Endothelial cell of umbilical vein (primary cell): ENCODE measurements at regions not wholly inside any gene's neighbourhood (a gene's known extent, or its start where the extent isn't known, plus 50 kb on each side); places are given as distances from the start of the nearest gene placed in this dataset.

Experiments
- BruUV-seq: library from RNA; stranded (reverse); fragments of 400-500 nt; replicated peaks from 2 replicates; lab custom pipeline; 2021; lab: Mats Ljungman, UMichigan
- CTCF ChIA-PET: fragments of 300-600, 350-600 bp; sonication (Branson Sonifier 250); formaldehyde crosslinking; loops from one replicate; lab custom pipeline; 2021; ENCODE audit warnings: antibody characterized with exemption, inconsistent platforms; lab: Charles Lee
- POLR2A ChIA-PET: fragments of 300-600, 350-600 bp; sonication (Branson Sonifier 250); formaldehyde crosslinking; loops from one replicate; lab custom pipeline; 2021; ENCODE audit warnings: antibody characterized with exemption, inconsistent platforms; lab: Charles Lee
- DNase-seq: peaks from one replicate; pipeline ENCODE4 v3.0.0-alpha.2; 2011; ENCODE audit warnings: low read depth, low spot score
- FAIRE-seq: peaks from 2 replicates; lab custom pipeline; 2011; peaks lifted over from hg19 to GRCh38; lab: Jason Lieb, UNC
- H2AFZ ChIP-seq: 2 replicates; pipeline ENCODE4 v1.6.0; 2012; ENCODE audit warnings: low read depth, low read length, control low read depth, inconsistent platforms
- H3K27ac ChIP-seq: 2 replicates; pipeline ENCODE4 v1.5.1; 2011; ENCODE audit warnings: low read depth, mild to moderate bottlenecking, control low read depth, low read length, moderate library complexity; ENCODE audit not compliant: insufficient read depth
- H3K27me3 ChIP-seq, 2 experiments: 2 replicates each; pipeline versions ENCODE4 v1.6.0 to v1.6.1; 2011; ENCODE audit warnings: low read length in 2 of 2, mixed read lengths in 1 of 2; ENCODE audit not compliant: control insufficient read depth in 2 of 2, insufficient read depth in 2 of 2
- H3K36me3 ChIP-seq, 2 experiments: 2 replicates in 1 of 2; 3 replicates in 1 of 2; pipeline ENCODE4 v1.5.1; 2011; ENCODE audit warnings: low read length in 2 of 2, mild to moderate bottlenecking in 1 of 2, moderate library complexity in 1 of 2; ENCODE audit not compliant: control insufficient read depth in 2 of 2, insufficient read depth in 2 of 2; ENCODE audit errors: extremely low read depth in 1 of 2
- H3K4me1 ChIP-seq: 3 replicates; pipeline ENCODE4 v1.5.1; 2011; ENCODE audit warnings: mild to moderate bottlenecking, low read length; ENCODE audit not compliant: control insufficient read depth, insufficient read depth; ENCODE audit errors: extremely low read depth
- H3K4me2 ChIP-seq: 2 replicates; pipeline ENCODE4 v1.6.1; 2011; ENCODE audit warnings: low read length, control low read depth, mixed read lengths; ENCODE audit not compliant: insufficient read depth
- H3K4me3 ChIP-seq, 3 experiments: fragments of 200-600 bp in 1 of 3; sonication (generic), shearing (Covaris generic) in 1 of 3; replicated peaks in 1 of 3; 2 replicates each; pipeline ENCODE4 v1.5.1; 2011 to 2016; ENCODE audit warnings: control low read depth in 3 of 3, low read length in 3 of 3, mild to moderate bottlenecking in 2 of 3, inconsistent platforms in 1 of 3, low read depth in 1 of 3, moderate library complexity in 1 of 3; ENCODE audit not compliant: insufficient read depth in 1 of 3
- H3K79me2 ChIP-seq: 2 replicates; pipeline ENCODE4 v1.6.0; 2012; ENCODE audit warnings: low read length, inconsistent platforms; ENCODE audit not compliant: control insufficient read depth, insufficient read depth
- H3K9ac ChIP-seq: replicated peaks from 2 replicates; pipeline ENCODE3; 2011; ENCODE audit warnings: low read length, control low read depth; ENCODE audit not compliant: insufficient read depth; ENCODE audit errors: extremely low read depth
- H3K9me1 ChIP-seq: replicated peaks from 3 replicates; pipeline ENCODE4 v1.6.0; 2011; ENCODE audit warnings: mild to moderate bottlenecking, low read length; ENCODE audit not compliant: control insufficient read depth, insufficient read depth; ENCODE audit errors: extremely low read depth
- H3K9me3 ChIP-seq: replicated peaks from 2 replicates; pipeline ENCODE4 v1.5.1; 2012; ENCODE audit warnings: low read length, inconsistent platforms; ENCODE audit not compliant: control insufficient read depth, insufficient read depth
- H4K20me1 ChIP-seq: replicated peaks from 2 replicates; pipeline ENCODE3; 2011; ENCODE audit warnings: mild to moderate bottlenecking, low read length; ENCODE audit not compliant: control insufficient read depth, insufficient read depth; ENCODE audit errors: extremely low read depth
- CTCF ChIP-seq, 2 donors: IDR thresholded peaks; 1 replicate in 1 of 2; 2 replicates in 1 of 2; pipeline ENCODE4 v1.5.1; 2011; ENCODE audit warnings: low read length in 2 of 2, mild to moderate bottlenecking in 2 of 2, moderate library complexity in 2 of 2, control low read depth in 1 of 2, inconsistent platforms in 1 of 2, low read depth in 1 of 2; ENCODE audit not compliant: insufficient read depth in 1 of 2; ENCODE audit errors: extremely low read depth in 1 of 2
- EZH2 ChIP-seq: IDR thresholded peaks from 2 replicates; pipeline ENCODE4 v1.6.1; 2012; ENCODE audit warnings: borderline replicate concordance, low read depth, mild to moderate bottlenecking, moderate library complexity, low read length, inconsistent platforms; ENCODE audit not compliant: severe bottlenecking
- FOS ChIP-seq: IDR thresholded peaks from 2 replicates; pipeline ENCODE4 v1.6.1; 2011; ENCODE audit warnings: mild to moderate bottlenecking, low read length, moderate library complexity, borderline replicate concordance; ENCODE audit not compliant: insufficient read depth
- GATA2 ChIP-seq: IDR thresholded peaks from 2 replicates; pipeline ENCODE4 v1.7.0; 2011; ENCODE audit warnings: low read depth, mild to moderate bottlenecking, moderate library complexity, mixed read lengths, low read length; ENCODE audit not compliant: insufficient read length, insufficient read depth
- JUN ChIP-seq: IDR thresholded peaks from 2 replicates; pipeline ENCODE4 v1.6.1; 2011; ENCODE audit warnings: borderline replicate concordance, low read depth; ENCODE audit not compliant: insufficient read length, insufficient read depth
- MYC ChIP-seq: IDR thresholded peaks from one replicate; pipeline ENCODE4 v1.6.1; 2011; ENCODE audit warnings: mild to moderate bottlenecking, low read depth, low read length
- POLR2A ChIP-seq: IDR thresholded peaks from 2 replicates; pipeline ENCODE4 v1.6.1; 2012; ENCODE audit warnings: low read depth, mild to moderate bottlenecking, control low read depth, low read length
- POLR2AphosphoS5 ChIP-seq: IDR thresholded peaks from 2 replicates; pipeline ENCODE4 v1.6.1; 2012; ENCODE audit warnings: low read depth, mild to moderate bottlenecking, control low read depth, low read length, moderate library complexity; ENCODE audit not compliant: insufficient read depth
- dilution Hi-C: fragments of 300-500 bp; cut with MboI; formaldehyde crosslinking; loops from one replicate; pipeline ENCODE4 v1.15.0; 2019; ENCODE audit warnings: low sequenced_read_pairs; ENCODE audit not compliant: extremely low pct_ligation_motif_present
- intact Hi-C: fragments of 100-400 bp; cut with micrococcal nuclease; formaldehyde crosslinking; loops from one replicate; pipeline ENCODE4 v1.10.0; 2022
- TF ChIP-seq, protein P1 (sequence below): IDR thresholded peaks from 2 replicates; pipeline ENCODE4 v1.6.1; 2011; ENCODE audit not compliant: insufficient read depth, insufficient read length

GRCh38 chr6:80550281-80550680 lies 443.8 kb downstream of the BCKDHB start:
- no peaks in the 10 kb centered on the region for H3K9me1 ChIP-seq
- H3K36me3 ChIP-seq: no peaks in the 10 kb centered on the region
- no peak for TF ChIP-seq MYC
- no peak for TF ChIP-seq POLR2A
- no peak for TF ChIP-seq CTCF (IDR thresholded peaks at IDR 0.05; ENCODE audit: extremely low read depth in 1 of 2, insufficient read depth in 1 of 2, low read depth in 1 of 2, low read length in 2 of 2)
- TF ChIP-seq GATA2: no peak
- no peak for TF ChIP-seq JUN
- TF ChIP-seq FOS: no peak
- no peak for TF ChIP-seq EZH2
- no peak for TF ChIP-seq POLR2AphosphoS5
- TF ChIP-seq, protein P1, sequence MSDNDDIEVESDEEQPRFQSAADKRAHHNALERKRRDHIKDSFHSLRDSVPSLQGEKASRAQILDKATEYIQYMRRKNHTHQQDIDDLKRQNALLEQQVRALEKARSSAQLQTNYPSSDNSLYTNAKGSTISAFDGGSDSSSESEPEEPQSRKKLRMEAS: no peak
- no peaks in the 10 kb centered on the region for H3K79me2 ChIP-seq
- H3K9ac ChIP-seq: no peak overlapping the region
- no peaks in the 10 kb centered on the region for H3K27me3 ChIP-seq
- intact Hi-C loops: no loop called here
- H3K9me3 ChIP-seq: no peaks in the 10 kb centered on the region
- H3K4me3 ChIP-seq: no peak overlapping the region
- no peak overlapping the region for H3K27ac ChIP-seq
- H3K4me2 ChIP-seq: no peak overlapping the region
- dilution Hi-C loops: no loop called here
- H2AFZ ChIP-seq: no peak overlapping the region
- CTCF ChIA-PET: no interaction called here
- no peaks in the 10 kb centered on the region for H4K20me1 ChIP-seq
- no peak for FAIRE-seq
- no peak for DNase-seq
- BruUV-seq: no TSS peak
- no peaks in the 10 kb centered on the region for H3K4me1 ChIP-seq
- POLR2A ChIA-PET: no interaction called here
